GM20000 (cell line): ENCODE measurements at regions not wholly inside any gene's neighbourhood (a gene's known extent, or its start where the extent isn't known, plus 50 kb on each side); places are given as distances from the start of the nearest gene placed in this dataset.

Source experiments
- DNase-seq: peaks from one replicate; pipeline ENCODE4 v3.0.0; 2012; ENCODE audit warnings: low spot score
- TF ChIP-seq, protein P1 (sequence below): IDR thresholded peaks from 2 replicates; pipeline ENCODE4 v1.5.1; 2012; ENCODE audit warnings: mild to moderate bottlenecking, control low read depth; ENCODE audit errors: extremely low read depth, missing control alignments

DNA sequence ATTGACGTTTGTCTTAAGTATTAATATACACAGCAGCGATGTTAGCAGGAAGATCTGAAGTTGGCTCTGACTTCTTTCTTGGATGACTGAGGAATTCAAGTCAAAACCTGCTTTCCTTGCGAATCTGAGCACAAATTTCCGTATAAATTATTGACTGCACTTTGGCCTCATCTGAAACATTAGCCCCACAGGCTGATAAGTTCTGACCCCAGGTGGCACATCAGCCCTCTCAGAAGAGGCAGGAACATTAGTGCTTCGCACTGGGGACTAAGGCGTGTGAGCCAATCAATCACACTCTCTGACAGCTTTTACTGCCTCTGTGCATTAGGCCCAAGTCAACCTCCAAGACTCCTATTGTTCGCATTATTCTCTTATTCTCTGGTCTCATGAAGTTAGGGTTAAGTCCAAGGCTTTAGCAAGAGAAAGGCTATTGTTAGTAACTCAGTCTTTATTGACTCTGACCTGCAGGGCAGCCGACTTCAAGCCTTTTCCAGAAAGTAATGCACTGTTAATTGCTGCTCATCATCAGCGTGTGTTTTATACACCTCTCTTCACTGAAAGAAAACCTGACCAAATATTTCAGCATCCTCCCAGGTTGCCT, 84.2 kb downstream of the ZNF608 start:
- TF ChIP-seq, protein P1, sequence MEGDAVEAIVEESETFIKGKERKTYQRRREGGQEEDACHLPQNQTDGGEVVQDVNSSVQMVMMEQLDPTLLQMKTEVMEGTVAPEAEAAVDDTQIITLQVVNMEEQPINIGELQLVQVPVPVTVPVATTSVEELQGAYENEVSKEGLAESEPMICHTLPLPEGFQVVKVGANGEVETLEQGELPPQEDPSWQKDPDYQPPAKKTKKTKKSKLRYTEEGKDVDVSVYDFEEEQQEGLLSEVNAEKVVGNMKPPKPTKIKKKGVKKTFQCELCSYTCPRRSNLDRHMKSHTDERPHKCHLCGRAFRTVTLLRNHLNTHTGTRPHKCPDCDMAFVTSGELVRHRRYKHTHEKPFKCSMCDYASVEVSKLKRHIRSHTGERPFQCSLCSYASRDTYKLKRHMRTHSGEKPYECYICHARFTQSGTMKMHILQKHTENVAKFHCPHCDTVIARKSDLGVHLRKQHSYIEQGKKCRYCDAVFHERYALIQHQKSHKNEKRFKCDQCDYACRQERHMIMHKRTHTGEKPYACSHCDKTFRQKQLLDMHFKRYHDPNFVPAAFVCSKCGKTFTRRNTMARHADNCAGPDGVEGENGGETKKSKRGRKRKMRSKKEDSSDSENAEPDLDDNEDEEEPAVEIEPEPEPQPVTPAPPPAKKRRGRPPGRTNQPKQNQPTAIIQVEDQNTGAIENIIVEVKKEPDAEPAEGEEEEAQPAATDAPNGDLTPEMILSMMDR = no peak
- no peak for DNase-seq

DNA sequence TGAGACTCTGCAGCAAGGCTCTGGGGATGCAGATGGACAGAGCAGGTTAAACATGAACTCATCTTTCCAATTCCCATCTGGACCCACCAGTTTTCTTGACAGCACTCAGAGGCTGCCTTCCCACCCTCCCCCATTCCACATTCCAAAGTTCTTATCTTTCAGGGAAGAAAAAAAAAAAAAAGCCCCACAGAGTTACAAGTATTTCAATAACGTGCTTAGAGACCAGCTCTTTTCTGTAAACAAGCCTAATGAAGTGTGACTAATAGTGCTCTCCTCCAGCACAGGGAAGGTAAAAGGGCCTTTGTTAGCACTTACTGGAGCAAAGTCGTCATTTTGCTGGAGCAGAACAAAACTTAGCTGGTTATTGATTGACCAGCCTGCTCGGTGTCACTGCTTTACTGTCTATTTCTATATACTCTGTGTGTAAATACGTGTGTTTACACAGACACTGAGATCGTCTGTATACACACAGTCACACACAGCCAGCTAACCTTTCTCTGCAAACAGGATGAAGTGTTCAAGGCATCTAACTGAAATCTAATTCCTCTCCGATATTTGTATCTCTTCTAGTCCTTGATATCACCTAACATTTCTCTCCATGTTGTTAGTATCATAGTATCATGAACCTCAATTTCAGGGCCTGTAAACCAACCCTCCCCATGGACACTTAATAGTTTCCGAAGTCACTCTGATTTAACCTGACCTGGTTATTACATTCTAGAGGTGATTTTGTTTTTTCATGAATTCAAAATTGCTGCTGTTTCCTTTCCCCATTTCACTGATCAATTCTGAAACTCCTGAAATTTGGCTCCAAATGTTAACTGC, 84.9 kb downstream of the ZNF608 start:
- TF ChIP-seq, protein P1 = no peak
- no peak for DNase-seq

DNA sequence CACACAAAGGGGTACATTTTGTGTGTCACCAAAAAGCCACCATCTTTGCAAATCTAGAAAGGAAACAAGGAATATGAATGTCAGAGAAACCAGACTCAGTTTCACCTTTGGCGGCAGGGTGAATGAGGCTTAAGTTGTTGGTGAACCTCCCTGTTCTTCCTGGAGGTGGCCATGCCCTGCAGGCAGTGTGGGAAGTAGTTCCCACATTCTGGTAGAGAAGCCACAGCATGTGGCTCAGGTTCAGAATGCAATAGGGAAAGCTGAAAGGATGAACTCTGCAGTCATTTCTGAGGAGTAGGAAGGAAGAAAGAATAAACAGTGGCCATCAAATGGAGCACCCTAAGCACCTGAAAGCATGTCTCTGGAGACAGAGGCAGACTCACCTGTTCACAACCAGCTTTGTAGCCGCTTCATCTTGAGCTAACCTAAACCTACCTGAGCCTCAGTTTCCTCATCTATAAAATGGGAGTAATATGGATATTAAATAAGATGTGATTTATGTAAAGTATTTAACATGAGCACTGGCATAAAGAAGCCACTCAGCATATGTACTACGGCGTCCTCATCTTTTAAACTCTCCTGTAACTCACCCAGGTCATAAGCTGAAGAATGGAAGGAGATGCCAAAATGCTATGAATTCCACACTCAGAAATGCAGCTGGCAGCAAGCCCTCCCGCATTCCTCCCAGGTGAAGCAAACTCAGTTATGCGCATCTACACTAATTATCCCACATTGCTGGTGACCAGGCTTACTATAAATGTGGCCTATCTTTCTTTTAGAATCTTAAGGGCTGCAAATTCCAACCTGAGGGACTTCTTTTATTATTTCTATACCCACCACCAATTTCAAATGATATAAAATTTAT, 86.0 kb downstream of the ZNF608 start:
- TF ChIP-seq, protein P1 = no peak
- DNase-seq = no peak

DNA sequence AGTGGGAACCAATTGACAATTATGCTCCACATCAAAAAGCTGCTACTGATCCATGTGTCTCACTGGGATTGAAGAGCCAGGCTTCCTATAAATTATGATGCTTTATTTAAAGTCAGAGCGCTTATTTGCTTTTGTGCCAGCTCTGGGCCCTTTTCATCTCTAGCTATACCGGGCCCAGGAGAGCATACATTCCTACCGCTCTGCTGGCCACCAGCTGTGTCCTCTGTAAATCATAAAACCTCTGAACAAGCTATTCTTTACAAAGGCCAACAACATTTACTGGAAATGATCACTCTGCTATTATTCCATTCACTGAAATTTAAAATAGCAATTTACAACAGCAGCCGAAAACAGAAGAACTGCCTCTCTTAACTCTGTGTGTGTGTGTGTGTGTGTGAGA, 86.6 kb downstream of the ZNF608 start:
- TF ChIP-seq, protein P1 = no peak
- DNase-seq = no peak

DNA sequence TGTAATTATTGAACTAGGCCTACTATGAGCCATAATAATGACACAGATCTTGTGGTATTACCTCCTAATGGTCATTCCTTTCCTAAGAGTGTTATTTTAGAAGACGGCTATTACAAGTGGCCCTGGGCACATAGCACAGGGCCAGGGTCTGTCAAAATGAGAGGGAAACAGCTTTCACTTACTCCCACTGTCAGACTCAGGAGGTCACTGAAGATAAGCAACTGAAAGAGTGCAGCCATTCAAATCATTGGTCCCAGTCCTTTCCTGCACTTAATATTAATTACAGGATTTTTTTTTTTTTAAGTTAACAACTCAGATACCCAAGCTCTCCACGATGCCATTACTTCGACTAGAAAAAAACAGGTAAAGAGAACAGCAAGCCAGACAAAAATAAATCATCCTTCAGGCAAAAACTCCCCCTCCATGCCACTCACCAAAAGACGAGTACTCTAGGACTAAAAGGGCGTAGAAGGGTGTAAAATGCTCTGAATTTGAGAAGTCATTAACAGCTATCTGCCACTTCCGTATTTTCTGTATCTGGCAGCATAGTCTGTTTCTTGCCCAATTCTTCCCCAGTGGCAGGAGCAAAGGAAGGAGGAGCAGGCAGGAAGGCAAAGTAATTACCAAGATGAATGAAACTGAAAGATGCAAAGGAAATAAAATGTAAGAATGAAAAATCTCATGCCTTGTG, 87.4 kb downstream of the ZNF608 start:
- TF ChIP-seq, protein P1 = no peak
- DNase-seq = no peak

DNA sequence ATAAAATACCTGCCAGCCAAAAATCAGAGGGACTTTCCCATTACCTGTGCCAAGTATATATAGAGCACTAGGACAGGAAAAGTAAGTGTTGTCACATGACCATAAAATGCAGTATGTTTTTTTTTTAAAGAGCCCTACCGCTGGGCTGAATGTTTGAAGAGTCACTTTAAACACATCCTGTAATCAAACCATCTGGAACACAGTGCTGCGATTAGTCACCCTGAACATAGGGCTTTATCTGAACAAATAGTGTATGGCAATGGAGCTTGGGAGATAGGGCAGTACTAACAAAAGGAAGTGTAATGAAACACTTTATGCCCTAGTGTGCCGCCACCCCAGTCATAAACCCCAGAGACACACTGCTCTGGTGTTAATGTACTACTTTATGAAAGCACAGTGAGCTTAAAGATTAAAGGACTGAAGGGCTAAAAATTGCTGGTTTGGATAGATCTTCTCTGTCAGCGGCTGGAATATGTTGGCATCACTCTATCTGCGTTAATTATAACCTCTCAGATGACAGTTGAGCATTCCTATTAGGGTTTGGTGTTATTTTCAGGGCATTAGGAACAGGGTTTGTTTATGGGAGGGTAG, 90.4 kb downstream of the ZNF608 start:
- TF ChIP-seq, protein P1 = no peak
- no peak for DNase-seq
